KMS-11 (cell line): ENCODE measurements at regions not wholly inside any gene's neighbourhood (a gene's known extent, or its start where the extent isn't known, plus 50 kb on each side); places are given as distances from the start of the nearest gene placed in this dataset.

Source experiments
- H2AFZ ChIP-seq: fragments of 200-600 bp; sonication (generic); 2 replicates; pipeline ENCODE4 v1.6.1; 2016; ENCODE audit warnings: antibody characterized with exemption, mixed run types, low read depth
- H3K27ac ChIP-seq: fragments of 200-600 bp; sonication (generic); 2 replicates; pipeline ENCODE4 v1.6.1; 2016; ENCODE audit warnings: mild to moderate bottlenecking, mixed run types
- H3K27me3 ChIP-seq: fragments of 200-600 bp; sonication (generic); 2 replicates; pipeline ENCODE4 v1.6.1; 2017; ENCODE audit warnings: mild to moderate bottlenecking, low read depth, mixed run types, moderate library complexity; ENCODE audit not compliant: insufficient read depth
- H3K36me3 ChIP-seq: fragments of 200-600 bp; sonication (generic); 2 replicates; pipeline ENCODE4 v1.6.1; 2017; ENCODE audit warnings: mild to moderate bottlenecking, mixed run types; ENCODE audit not compliant: insufficient read depth
- H3K4me1 ChIP-seq: fragments of 200-600 bp; sonication (generic); 2 replicates; pipeline ENCODE4 v1.6.1; 2016; ENCODE audit warnings: mild to moderate bottlenecking, low read depth, mixed run types; ENCODE audit not compliant: poor library complexity, severe bottlenecking
- H3K4me2 ChIP-seq: fragments of 200-600 bp; sonication (generic); 2 replicates; pipeline ENCODE4 v1.7.0; 2016; ENCODE audit warnings: mild to moderate bottlenecking, mixed run types
- H3K4me3 ChIP-seq: fragments of 200-600 bp; sonication (generic); IDR thresholded peaks from 2 replicates; pipeline ENCODE4 v1.6.1; 2017; ENCODE audit warnings: low read depth, low read length, mixed read lengths; ENCODE audit not compliant: insufficient read depth
- H3K79me2 ChIP-seq: fragments of 200-600 bp; sonication (generic); 2 replicates; pipeline ENCODE4 v1.6.1; 2016; ENCODE audit warnings: low read depth, mixed run types; ENCODE audit not compliant: insufficient read depth
- H3K9ac ChIP-seq: fragments of 200-600 bp; sonication (generic); 2 replicates; pipeline ENCODE4 v1.6.1; 2016; ENCODE audit warnings: mild to moderate bottlenecking, mixed run types
- H4K20me1 ChIP-seq: fragments of 200-600 bp; sonication (generic); 2 replicates; pipeline ENCODE4 v1.6.1; 2016; ENCODE audit warnings: mild to moderate bottlenecking, mixed run types; ENCODE audit not compliant: insufficient read depth
- TF ChIP-seq, protein P1 (sequence below): fragments of 200-600 bp; sonication (generic); conservative IDR thresholded peaks from 2 replicates; pipeline ENCODE4 v1.6.1; 2017; ENCODE audit warnings: low read depth, mild to moderate bottlenecking, antibody characterized with exemption, low read length, moderate library complexity, mixed read lengths

DNA sequence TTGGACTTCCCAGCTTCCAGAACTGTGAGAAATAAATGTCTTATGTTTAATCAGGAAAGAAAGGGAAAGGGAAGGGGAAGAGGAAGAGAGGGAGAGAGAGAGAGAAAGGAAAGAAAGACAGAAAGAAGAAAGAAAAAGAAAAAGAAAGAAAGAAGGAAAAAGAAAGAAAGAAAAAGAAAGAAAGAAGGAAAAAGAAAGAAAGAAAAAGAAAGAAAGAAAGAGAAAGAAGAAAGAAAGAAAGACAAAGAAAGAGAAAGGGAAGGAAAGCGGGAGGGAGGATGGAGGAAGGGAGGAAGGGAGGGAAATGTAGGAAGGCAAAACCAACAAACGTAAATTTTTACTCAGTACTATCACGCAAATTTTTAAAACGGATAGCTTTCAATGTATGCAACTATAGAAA, 2281.8 kb downstream of the LRRC4C start:
- Histone ChIP-seq H4K20me1 (no peaks in the 10 kb centered on the region), H3K4me1 (no peaks in the 10 kb centered on the region), H3K27me3 (no peaks in the 10 kb centered on the region), H3K36me3 (no peaks in the 10 kb centered on the region), H3K27ac (no peak overlapping the region), H3K4me3 (no peak overlapping the region), H3K9ac (no peak overlapping the region), H2AFZ (no peak overlapping the region), H3K4me2 (no peak overlapping the region), H3K79me2 (no peaks in the 10 kb centered on the region)
- TF ChIP-seq, protein P1, sequence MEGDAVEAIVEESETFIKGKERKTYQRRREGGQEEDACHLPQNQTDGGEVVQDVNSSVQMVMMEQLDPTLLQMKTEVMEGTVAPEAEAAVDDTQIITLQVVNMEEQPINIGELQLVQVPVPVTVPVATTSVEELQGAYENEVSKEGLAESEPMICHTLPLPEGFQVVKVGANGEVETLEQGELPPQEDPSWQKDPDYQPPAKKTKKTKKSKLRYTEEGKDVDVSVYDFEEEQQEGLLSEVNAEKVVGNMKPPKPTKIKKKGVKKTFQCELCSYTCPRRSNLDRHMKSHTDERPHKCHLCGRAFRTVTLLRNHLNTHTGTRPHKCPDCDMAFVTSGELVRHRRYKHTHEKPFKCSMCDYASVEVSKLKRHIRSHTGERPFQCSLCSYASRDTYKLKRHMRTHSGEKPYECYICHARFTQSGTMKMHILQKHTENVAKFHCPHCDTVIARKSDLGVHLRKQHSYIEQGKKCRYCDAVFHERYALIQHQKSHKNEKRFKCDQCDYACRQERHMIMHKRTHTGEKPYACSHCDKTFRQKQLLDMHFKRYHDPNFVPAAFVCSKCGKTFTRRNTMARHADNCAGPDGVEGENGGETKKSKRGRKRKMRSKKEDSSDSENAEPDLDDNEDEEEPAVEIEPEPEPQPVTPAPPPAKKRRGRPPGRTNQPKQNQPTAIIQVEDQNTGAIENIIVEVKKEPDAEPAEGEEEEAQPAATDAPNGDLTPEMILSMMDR: no peak

DNA sequence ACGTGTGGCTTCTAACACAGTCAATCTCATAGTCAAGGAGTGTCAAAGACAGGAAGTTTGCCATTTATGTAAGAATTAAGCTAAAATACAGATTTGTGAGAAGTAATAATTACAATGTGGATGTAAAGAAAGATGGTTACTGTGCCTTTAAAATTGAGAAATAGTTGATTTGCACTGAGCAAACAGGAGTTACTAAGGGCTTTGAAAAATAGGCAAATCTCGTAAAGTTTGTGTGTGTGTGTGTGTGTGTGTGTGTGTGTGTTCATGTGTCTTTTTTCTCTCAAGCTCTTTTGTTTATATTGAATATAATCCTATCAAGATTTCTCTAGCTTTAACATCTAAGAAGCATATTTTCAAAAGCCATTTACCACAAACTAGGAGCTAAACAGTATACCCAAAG, 2284.5 kb downstream of the LRRC4C start:
- TF ChIP-seq, protein P1: no peak
- Histone ChIP-seq H4K20me1 (no peaks in the 10 kb centered on the region), H3K27ac (no peak overlapping the region), H3K4me2 (no peak overlapping the region), H3K27me3 (no peaks in the 10 kb centered on the region), H3K4me3 (no peak overlapping the region), H3K79me2 (no peaks in the 10 kb centered on the region), H3K4me1 (no peaks in the 10 kb centered on the region), H2AFZ (no peak overlapping the region), H3K36me3 (no peaks in the 10 kb centered on the region), H3K9ac (no peak overlapping the region)

DNA sequence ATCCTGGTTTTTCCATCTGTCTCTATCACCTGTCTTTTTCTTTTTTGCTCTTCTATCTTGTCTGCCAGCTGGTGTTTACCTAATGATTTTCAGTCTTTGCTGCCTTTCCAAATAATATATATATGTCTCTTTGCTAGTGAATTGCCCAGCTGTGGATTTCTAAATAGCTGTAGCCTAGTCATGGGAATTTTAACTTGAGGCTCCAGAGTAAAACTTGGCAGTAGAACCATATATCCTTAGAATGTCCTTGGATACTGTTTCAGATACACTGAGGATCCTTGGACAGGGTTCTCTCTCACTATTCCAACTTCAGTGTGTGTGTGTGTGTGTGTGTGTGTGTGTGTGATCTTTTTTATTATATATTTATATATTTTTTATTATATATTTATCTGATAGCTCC, 2285.3 kb downstream of the LRRC4C start:
- TF ChIP-seq, protein P1: no peak
- Histone ChIP-seq H3K27me3 (no peaks in the 10 kb centered on the region), H3K79me2 (no peaks in the 10 kb centered on the region), H2AFZ (no peak overlapping the region), H3K9ac (no peak overlapping the region), H3K4me1 (no peaks in the 10 kb centered on the region), H3K4me3 (no peak overlapping the region), H3K27ac (no peak overlapping the region), H3K36me3 (no peaks in the 10 kb centered on the region), H3K4me2 (no peak overlapping the region), H4K20me1 (no peaks in the 10 kb centered on the region)

DNA sequence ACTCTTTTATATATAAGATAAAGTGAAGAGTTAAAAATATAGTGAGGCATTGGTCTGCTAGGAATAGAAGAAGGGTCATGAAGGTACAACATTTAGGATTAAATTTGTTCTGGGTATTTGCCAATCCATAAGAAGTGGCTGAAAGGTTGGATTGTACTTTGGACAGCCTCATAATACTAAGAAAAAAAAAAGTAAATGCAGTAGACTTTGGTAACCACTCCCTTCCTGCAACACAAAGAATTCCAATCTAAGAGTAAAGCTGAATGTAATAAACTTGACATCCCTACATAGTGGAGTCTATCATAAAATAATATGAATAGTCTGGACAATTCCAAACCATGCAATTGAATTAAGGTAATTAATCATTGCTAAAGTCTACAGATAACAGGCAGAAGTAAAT, 2294.4 kb downstream of the LRRC4C start:
- Histone ChIP-seq H3K9ac (no peak overlapping the region), H3K4me2 (no peak overlapping the region), H3K36me3 (no peaks in the 10 kb centered on the region), H4K20me1 (no peaks in the 10 kb centered on the region), H3K4me1 (no peaks in the 10 kb centered on the region), H3K27me3 (no peaks in the 10 kb centered on the region), H3K27ac (no peak overlapping the region), H3K4me3 (no peak overlapping the region), H2AFZ (no peak overlapping the region), H3K79me2 (no peaks in the 10 kb centered on the region)
- TF ChIP-seq, protein P1: no peak

DNA sequence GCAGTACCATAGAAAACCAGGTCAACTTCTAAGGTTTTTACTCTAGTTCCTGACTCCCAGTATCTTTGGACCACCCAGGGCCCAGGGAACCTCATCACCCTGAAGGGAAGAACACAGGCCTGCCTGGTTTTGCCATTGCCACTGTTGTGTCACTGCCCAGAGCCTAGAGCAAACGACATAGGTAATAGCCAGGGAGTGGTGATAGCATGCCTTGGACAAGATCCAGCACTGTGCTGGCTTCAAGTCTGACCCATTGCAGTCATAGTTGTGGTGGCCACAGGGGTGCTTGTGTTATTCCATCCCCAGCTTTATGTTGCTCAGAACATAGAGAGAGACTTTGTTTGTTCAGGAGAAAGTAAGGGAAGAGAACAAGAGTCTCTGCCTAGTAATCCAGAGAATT, 2310.2 kb downstream of the LRRC4C start:
- no peaks in the 10 kb centered on the region for H3K36me3 ChIP-seq
- H3K9ac ChIP-seq: no peak overlapping the region
- H3K79me2 ChIP-seq: no peaks in the 10 kb centered on the region
- H3K4me1 ChIP-seq: no peaks in the 10 kb centered on the region
- no peak overlapping the region for H3K4me3 ChIP-seq
- H3K27ac ChIP-seq: no peak overlapping the region
- no peak overlapping the region for H2AFZ ChIP-seq
- TF ChIP-seq, protein P1: no peak
- H4K20me1 ChIP-seq: no peaks in the 10 kb centered on the region
- no peak overlapping the region for H3K4me2 ChIP-seq
- H3K27me3 ChIP-seq: no peaks in the 10 kb centered on the region
